ENCODE measurements at regions not wholly inside any gene's neighbourhood (a gene's known extent, or its start where the extent isn't known, plus 50 kb on each side); places are given as distances from the start of the nearest gene placed in this dataset.

DNA sequence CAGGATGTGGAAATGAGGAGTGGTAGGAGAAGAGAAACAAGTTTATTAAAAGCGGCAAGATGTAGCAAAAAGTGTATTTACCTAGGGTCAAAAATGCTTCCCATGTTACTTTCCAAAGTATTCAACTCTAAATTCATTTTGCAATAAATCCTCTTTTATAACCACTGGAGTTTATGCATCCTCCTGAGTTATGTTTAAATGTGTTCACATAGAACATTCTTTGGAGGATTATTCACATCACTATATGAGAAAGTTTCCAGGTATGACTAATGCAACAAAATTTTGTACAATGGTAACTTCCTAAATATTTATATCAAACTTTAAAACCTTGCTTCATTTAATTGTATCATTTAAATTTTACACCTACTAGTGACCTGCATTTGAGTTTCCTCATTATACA lies 870.6 kb upstream of the SLIT2 start:
- TF ChIP-seq, protein P1, sequence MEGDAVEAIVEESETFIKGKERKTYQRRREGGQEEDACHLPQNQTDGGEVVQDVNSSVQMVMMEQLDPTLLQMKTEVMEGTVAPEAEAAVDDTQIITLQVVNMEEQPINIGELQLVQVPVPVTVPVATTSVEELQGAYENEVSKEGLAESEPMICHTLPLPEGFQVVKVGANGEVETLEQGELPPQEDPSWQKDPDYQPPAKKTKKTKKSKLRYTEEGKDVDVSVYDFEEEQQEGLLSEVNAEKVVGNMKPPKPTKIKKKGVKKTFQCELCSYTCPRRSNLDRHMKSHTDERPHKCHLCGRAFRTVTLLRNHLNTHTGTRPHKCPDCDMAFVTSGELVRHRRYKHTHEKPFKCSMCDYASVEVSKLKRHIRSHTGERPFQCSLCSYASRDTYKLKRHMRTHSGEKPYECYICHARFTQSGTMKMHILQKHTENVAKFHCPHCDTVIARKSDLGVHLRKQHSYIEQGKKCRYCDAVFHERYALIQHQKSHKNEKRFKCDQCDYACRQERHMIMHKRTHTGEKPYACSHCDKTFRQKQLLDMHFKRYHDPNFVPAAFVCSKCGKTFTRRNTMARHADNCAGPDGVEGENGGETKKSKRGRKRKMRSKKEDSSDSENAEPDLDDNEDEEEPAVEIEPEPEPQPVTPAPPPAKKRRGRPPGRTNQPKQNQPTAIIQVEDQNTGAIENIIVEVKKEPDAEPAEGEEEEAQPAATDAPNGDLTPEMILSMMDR (conservative IDR thresholded peaks at IDR 0.05; ENCODE audit: low read depth, low read length) = no peak
- no peak for TF ChIP-seq EZH2 (IDR thresholded peaks at IDR 0.05; ENCODE audit: borderline replicate concordance, low read depth, low read length, poor library complexity, severe bottlenecking)
